ENCODE measurements at regions not wholly inside any gene's neighbourhood (a gene's known extent, or its start where the extent isn't known, plus 50 kb on each side); places are given as distances from the start of the nearest gene placed in this dataset.

DNA sequence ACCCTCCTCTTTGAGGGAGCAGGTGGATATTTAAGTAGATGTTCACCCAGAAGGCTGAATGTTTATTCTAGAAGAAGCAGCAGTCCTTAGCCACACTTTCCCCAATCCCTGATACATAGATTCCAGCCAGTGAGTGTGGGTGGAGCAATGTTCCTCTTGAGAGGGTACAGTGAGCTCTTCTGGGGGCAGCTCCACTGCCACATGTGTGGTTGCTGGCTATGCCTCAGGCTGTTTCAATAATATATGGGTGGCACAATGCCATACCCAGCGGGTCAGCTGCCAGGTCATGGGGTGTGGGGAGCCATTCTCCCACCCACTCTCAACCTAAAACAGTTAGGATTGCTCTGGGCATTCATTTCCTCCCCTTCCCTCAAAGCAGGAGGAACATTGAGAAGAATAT, 61.6 kb upstream of the DAB2 start:
- no peak for DNase-seq (ENCODE audit: low read depth)
- no peak for TF ChIP-seq CTCF (IDR thresholded peaks at IDR 0.05; ENCODE audit: control insufficient read depth, extremely low read depth, insufficient read depth)
- H3K4me3 ChIP-seq (ENCODE audit: low read depth, low read length) = no peak overlapping the region

DNA sequence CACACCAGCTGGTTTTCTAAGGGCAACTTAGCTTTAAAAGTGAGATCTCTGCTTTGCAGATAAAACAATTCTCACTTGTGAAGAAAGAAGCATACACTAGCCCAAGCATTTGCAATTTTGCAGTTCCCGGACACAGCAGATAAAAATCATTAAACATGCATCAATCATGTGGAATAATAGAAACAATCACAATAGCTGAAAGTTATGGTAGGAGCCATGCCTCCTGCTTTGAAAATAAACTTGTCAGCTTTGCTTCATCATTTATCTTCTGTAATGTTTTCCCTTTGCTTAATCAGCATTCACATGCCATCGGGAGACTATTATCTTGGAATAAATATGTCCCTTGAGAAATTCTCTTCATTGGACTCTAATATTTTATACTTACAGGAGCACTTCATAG, 60.3 kb upstream of the DAB2 start:
- no peak for TF ChIP-seq CTCF (IDR thresholded peaks at IDR 0.05; ENCODE audit: control insufficient read depth, extremely low read depth, insufficient read depth)
- no peak overlapping the region for H3K4me3 ChIP-seq (ENCODE audit: low read depth, low read length)
- no peak for DNase-seq (ENCODE audit: low read depth)

DNA sequence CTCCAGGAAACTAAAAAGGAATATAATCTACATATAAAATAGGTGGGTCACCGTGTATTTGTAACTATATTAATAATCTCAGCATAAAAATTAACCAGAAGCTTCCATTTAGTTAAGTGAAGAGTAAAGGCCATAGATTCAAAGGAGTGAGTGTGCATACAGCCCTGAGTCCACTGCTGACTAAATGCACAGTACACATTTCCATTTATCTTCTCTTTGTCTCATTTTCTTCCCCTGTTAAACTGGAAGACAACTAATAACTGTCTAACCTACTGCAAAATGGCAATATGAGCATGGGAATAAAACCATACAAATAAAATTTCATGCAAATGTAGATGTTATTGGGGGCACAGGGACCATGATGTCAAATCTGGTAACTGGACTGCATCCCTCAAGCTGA, 59.9 kb upstream of the DAB2 start:
- no peak for DNase-seq (ENCODE audit: low read depth)
- no peak for TF ChIP-seq CTCF (IDR thresholded peaks at IDR 0.05; ENCODE audit: control insufficient read depth, extremely low read depth, insufficient read depth)
- no peak overlapping the region for H3K4me3 ChIP-seq (ENCODE audit: low read depth, low read length)

DNA sequence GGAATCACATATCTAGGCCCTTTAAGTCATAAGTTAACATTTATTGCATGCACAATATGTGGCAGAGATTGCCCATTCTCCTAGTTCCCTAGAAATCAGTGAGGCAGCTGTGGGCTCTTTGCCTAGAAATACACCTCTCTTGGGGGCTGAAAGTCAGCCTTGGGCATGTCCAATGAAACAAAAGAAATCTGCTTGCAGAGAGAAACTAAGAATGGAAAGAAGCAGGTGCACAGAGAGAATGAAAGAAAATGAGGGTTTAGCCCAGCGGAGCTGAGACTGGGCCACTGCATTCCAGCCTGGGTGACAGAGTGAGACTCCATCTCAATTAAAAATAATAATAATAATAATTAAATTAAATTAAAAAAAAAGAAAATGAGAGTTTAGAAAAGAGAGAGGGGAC, 57.3 kb upstream of the DAB2 start:
- TF ChIP-seq CTCF (IDR thresholded peaks at IDR 0.05; ENCODE audit: control insufficient read depth, extremely low read depth, insufficient read depth) = no peak
- DNase-seq (ENCODE audit: low read depth) = no peak
- H3K4me3 ChIP-seq (ENCODE audit: low read depth, low read length) = no peak overlapping the region

DNA sequence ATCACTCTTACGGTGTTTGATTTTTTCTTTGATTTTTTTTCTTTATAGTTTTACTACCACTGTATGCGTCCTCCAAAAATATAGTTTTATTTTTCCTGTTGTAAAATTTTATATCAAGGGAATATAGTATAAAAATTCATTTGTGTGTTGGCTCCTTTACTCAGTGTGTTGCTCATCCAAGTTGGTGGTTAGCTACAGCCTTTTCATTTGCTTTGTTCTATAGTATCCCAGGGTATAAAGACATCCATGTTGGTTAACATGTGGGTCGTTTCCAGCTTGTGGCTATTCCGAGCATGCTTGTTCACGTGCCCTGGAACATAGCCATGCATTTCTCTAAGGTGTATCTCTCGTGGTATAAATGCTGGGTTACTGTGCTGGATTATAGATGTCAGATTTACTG, 54.8 kb upstream of the DAB2 start:
- TF ChIP-seq CTCF (IDR thresholded peaks at IDR 0.05; ENCODE audit: control insufficient read depth, extremely low read depth, insufficient read depth) = no peak
- H3K4me3 ChIP-seq (ENCODE audit: low read depth, low read length) = no peak overlapping the region
- DNase-seq (ENCODE audit: low read depth) = no peak

DNA sequence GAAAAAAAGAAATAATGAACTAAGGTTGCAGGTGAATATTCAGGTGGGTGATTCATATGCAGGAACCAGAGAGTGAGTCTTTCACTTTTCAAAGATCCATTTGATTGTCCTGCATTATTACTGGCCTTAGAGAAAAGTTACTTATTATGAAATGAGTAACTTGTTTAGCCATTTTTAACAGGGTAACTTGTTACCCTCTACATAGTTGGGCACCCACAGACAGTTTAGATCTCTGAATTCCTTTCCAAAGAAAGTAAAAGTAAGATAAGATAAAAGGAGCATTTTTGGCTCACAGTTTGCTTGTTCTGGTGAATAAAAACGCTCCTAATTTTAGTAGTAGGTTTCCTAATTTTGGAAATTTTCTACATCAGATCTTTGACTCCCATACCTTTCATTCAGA, 54.1 kb upstream of the DAB2 start:
- TF ChIP-seq CTCF (IDR thresholded peaks at IDR 0.05; ENCODE audit: control insufficient read depth, extremely low read depth, insufficient read depth) = no peak
- no peak for DNase-seq (ENCODE audit: low read depth)
- no peak overlapping the region for H3K4me3 ChIP-seq (ENCODE audit: low read depth, low read length)

DNA sequence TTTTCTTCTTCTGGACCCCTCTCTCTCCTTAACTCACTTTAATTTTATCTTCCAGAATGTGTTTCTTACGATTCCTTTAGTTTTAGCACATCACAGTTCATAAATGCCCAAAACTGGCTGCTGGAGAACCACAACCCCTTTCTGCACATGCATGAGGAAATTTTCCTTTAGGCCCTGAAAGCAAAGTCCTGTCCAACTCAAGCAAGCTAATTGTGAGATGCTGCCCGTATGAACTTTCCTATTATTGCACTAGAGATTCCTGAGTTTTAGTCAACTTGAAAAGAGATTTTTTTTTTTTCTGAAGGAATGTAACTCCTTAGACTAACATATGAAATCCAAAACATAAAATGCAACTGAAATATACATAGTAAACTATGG, 52.1 kb upstream of the DAB2 start:
- H3K4me3 ChIP-seq (ENCODE audit: low read depth, low read length) = no peak overlapping the region
- no peak for TF ChIP-seq CTCF (IDR thresholded peaks at IDR 0.05; ENCODE audit: control insufficient read depth, extremely low read depth, insufficient read depth)
- DNase-seq (ENCODE audit: low read depth) = no peak

All from LNCaP clone FGC (cell line).